Esophagus muscularis mucosa (tissue), 3 donors: ENCODE measurements at regions not wholly inside any gene's neighbourhood (a gene's known extent, or its start where the extent isn't known, plus 50 kb on each side); places are given as distances from the start of the nearest gene placed in this dataset.

Source experiments
- POLR2A ChIP-seq: fragments of 450-650 bp; IDR thresholded peaks from one replicate; pipeline ENCODE4 v1.6.1; 2017; ENCODE audit warnings: antibody characterized with exemption, moderate library complexity, mild to moderate bottlenecking, low read depth
- TF ChIP-seq, protein P1 (sequence below), 3 experiments: fragments of 200-600 bp in 2 of 3; fragments of 450-650 bp in 1 of 3; sonication (generic) in 2 of 3; IDR thresholded peaks; one replicate each; pipeline ENCODE4 v1.5.1; 2017 to 2019; ENCODE audit warnings: antibody characterized with exemption in 3 of 3, mild to moderate bottlenecking in 2 of 3, moderate library complexity in 1 of 3

DNA sequence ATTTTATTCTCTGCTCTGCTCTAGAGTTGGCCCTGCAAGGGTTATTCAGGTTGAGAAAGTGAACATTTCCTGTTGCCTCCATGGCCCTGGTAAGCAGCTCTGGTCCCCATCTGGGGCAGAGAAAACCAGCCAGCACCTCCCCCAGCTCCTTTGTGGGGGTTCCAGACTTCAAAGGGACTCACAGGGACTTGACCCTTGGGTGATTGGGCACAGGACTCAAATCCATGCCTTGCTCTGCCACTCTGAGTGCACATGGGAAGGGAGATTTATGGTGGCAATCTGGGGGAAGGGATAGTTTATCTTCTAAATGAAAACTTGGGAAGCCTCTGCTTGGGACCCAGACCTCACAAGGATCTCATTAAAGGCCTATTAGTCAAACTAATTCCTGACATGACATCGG lies 212.8 kb downstream of the FOXD2 start:
- no peak for TF ChIP-seq POLR2A
- TF ChIP-seq, protein P1, sequence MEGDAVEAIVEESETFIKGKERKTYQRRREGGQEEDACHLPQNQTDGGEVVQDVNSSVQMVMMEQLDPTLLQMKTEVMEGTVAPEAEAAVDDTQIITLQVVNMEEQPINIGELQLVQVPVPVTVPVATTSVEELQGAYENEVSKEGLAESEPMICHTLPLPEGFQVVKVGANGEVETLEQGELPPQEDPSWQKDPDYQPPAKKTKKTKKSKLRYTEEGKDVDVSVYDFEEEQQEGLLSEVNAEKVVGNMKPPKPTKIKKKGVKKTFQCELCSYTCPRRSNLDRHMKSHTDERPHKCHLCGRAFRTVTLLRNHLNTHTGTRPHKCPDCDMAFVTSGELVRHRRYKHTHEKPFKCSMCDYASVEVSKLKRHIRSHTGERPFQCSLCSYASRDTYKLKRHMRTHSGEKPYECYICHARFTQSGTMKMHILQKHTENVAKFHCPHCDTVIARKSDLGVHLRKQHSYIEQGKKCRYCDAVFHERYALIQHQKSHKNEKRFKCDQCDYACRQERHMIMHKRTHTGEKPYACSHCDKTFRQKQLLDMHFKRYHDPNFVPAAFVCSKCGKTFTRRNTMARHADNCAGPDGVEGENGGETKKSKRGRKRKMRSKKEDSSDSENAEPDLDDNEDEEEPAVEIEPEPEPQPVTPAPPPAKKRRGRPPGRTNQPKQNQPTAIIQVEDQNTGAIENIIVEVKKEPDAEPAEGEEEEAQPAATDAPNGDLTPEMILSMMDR (IDR thresholded peaks at IDR 0.05), result no peak
